WTC11 (cell line): ENCODE measurements at regions not wholly inside any gene's neighbourhood (a gene's known extent, or its start where the extent isn't known, plus 50 kb on each side); places are given as distances from the start of the nearest gene placed in this dataset.

Experiments used
- ETV6 ChIP-seq: sonication (generic); formaldehyde crosslinking; IDR thresholded peaks from 2 replicates; pipeline ENCODE4 v1.8.1; 2022; ENCODE audit warnings: mild to moderate bottlenecking, missing genetic modification reagents
- SP1 ChIP-seq: sonication (generic); formaldehyde crosslinking; conservative IDR thresholded peaks from 2 replicates; pipeline ENCODE4 v1.8.1; 2022; ENCODE audit warnings: missing genetic modification reagents
- ZNF263 ChIP-seq: sonication (generic); formaldehyde crosslinking; IDR thresholded peaks from 2 replicates; pipeline ENCODE4 v1.8.1; 2022; ENCODE audit warnings: low read depth, mild to moderate bottlenecking, moderate library complexity, missing genetic modification reagents
- TF ChIP-seq, protein P1 (sequence below): fragments of 200-600 bp; IDR thresholded peaks from 2 replicates; pipeline ENCODE4 v1.8.0; 2022; ENCODE audit warnings: antibody characterized with exemption
- TF ChIP-seq, protein P2 (sequence below): sonication (generic); formaldehyde crosslinking; IDR thresholded peaks from 2 replicates; pipeline ENCODE4 v1.8.0; 2022; ENCODE audit warnings: mild to moderate bottlenecking, missing genetic modification reagents
- TF ChIP-seq, protein P3 (sequence below): fragments of 250-450 bp; sonication (Bioruptor Pico); IDR thresholded peaks from 2 replicates; pipeline ENCODE4 v1.9.0; 2021; ENCODE audit warnings: moderate library complexity, mild to moderate bottlenecking, inconsistent platforms, borderline replicate concordance

DNA sequence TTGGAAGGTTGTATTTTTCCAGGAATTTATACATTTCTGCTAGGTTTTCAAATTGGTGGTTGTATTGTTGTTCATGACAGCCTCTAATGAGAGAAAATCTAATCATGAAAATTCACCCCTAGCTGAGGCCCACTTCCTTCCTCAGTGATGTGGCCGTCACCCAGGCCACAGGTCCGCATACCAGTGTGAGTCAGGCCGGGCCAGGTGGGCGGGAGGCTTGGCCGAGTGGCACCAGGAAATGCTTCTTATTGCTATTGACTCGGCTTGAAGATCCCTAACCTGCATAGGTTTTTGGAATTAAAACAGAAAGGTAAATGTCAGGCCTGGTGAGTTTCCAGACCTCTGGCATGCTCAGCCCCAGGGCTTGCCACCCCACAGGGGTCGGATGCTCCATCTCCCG is 88.7 kb downstream of the SCGB2B2 start:
- TF ChIP-seq SP1 (CRISPR knock-in tag) (no peak), ETV6 (CRISPR knock-in tag) (no peak), ZNF263 (CRISPR knock-in tag) (no peak)
- TF ChIP-seq, protein P1, sequence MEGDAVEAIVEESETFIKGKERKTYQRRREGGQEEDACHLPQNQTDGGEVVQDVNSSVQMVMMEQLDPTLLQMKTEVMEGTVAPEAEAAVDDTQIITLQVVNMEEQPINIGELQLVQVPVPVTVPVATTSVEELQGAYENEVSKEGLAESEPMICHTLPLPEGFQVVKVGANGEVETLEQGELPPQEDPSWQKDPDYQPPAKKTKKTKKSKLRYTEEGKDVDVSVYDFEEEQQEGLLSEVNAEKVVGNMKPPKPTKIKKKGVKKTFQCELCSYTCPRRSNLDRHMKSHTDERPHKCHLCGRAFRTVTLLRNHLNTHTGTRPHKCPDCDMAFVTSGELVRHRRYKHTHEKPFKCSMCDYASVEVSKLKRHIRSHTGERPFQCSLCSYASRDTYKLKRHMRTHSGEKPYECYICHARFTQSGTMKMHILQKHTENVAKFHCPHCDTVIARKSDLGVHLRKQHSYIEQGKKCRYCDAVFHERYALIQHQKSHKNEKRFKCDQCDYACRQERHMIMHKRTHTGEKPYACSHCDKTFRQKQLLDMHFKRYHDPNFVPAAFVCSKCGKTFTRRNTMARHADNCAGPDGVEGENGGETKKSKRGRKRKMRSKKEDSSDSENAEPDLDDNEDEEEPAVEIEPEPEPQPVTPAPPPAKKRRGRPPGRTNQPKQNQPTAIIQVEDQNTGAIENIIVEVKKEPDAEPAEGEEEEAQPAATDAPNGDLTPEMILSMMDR: no peak
- TF ChIP-seq, protein P2, sequence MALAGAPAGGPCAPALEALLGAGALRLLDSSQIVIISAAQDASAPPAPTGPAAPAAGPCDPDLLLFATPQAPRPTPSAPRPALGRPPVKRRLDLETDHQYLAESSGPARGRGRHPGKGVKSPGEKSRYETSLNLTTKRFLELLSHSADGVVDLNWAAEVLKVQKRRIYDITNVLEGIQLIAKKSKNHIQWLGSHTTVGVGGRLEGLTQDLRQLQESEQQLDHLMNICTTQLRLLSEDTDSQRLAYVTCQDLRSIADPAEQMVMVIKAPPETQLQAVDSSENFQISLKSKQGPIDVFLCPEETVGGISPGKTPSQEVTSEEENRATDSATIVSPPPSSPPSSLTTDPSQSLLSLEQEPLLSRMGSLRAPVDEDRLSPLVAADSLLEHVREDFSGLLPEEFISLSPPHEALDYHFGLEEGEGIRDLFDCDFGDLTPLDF (CRISPR knock-in tag): no peak
- TF ChIP-seq, protein P3, sequence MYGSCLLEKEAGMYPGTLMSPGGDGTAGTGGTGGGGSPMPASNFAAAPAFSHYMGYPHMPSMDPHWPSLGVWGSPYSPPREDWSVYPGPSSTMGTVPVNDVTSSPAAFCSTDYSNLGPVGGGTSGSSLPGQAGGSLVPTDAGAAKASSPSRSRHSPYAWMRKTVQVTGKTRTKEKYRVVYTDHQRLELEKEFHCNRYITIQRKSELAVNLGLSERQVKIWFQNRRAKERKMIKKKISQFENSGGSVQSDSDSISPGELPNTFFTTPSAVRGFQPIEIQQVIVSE (CRISPR knock-in tag): no peak
